Left ventricle myocardium inferior (tissue), 1 donor: ENCODE measurements at regions not wholly inside any gene's neighbourhood (a gene's known extent, or its start where the extent isn't known, plus 50 kb on each side); places are given as distances from the start of the nearest gene placed in this dataset.
A peak's percentile ranks its signal among the peaks of the same experiment; 100 is the strongest.

Source experiments
- DNase-seq: peaks from one replicate; pipeline ENCODE4 v3.0.0-alpha.2; 2020
- H3K27ac ChIP-seq: fragments of 200-600 bp; replicated peaks from 2 replicates; pipeline ENCODE4 v1.8.0; 2021
- H3K27me3 ChIP-seq: fragments of 200-600 bp; 2 replicates; pipeline ENCODE4 v1.8.0; 2021; ENCODE audit warnings: low read depth
- H3K36me3 ChIP-seq: fragments of 200-600 bp; 2 replicates; pipeline ENCODE4 v1.8.0; 2021
- H3K4me1 ChIP-seq: fragments of 200-600 bp; 2 replicates; pipeline ENCODE4 v1.8.0; 2021
- H3K4me3 ChIP-seq: fragments of 200-600 bp; 2 replicates; pipeline ENCODE4 v1.8.0; 2021; ENCODE audit warnings: mild to moderate bottlenecking, moderate library complexity
- H3K9me3 ChIP-seq: fragments of 200-600 bp; replicated peaks from 2 replicates; pipeline ENCODE4 v1.8.0; 2021
- CTCF ChIP-seq: fragments of 200-600 bp; IDR thresholded peaks from 2 replicates; pipeline ENCODE4 v1.8.0; 2021; ENCODE audit warnings: antibody characterized with exemption, mild to moderate bottlenecking, borderline replicate concordance
- intact Hi-C: fragments of 100-400 bp; cut with micrococcal nuclease; formaldehyde crosslinking; loops from one replicate; pipeline ENCODE4 v1.11.0; 2022
- donor health status: DM: no; HTN: yes; CAD: no; lungs with severe emphysema.

DNA sequence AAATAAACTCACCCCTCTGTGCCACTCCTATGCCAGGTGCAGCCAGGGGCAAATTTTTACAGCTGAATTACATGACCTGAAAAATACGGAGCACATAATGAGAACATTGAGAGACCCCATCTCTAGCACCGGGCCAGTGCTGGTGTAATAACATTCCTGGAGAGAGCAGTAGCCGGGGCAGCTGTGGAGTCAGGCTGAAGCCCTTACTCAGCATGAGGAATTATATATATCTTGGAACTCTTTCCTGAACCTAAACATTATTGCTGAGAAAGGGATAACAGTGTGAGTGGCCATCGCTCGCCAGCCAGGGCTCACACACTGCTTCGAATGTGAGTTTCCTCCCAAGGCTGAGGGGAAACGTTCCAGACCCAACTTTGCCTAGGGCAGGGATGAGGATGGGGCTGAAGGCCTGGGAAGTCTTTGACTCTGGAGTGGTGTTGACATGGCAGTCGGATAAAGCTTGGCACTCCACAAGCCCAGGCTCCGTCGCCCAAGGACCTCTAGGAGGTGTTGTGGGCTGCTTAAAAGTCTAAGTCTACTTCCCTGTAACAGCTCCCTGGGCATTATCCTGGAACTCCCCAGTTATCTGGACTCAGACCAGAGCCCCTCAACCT, 269.8 kb downstream of the CDC5L start:
- Histone ChIP-seq H3K4me1 (no peaks in the 10 kb centered on the region), H3K27ac (no peak overlapping the region), H3K9me3 (peaks cover 3% of the 10 kb centered on the region), H3K27me3 (peaks cover 55% of the 10 kb centered on the region), H3K4me3 (no peak overlapping the region), H3K36me3 (no peaks in the 10 kb centered on the region)
- peak; percentile 8 for TF ChIP-seq CTCF
- DNase-seq, result no peak
- intact Hi-C loops, result loop anchor here (5.0 kb wide), 1 partner anchor 1060 kb away; no protein-coding TSS in a partner anchor

DNA sequence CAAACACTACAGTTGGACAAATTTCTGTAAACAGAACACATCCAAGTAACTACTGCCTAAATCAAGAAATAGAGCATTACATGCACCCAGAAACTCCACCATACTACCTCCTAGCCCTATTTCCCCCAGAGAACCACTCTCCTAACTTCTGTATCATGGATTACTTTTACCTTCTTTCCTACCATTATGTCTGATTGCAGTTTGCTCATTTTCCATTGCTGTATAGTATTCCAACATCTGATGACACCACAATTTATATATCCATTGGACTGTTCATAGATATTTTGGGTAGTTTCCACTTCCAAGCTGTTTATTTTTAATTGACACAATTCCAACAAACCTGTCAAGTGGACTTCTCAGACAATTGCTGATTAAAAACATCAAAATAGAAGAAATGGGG, 271.1 kb downstream of the CDC5L start:
- intact Hi-C loops, result loop anchor here (5.0 kb wide), 1 partner anchor 1059 kb away; no protein-coding TSS in a partner anchor

DNA sequence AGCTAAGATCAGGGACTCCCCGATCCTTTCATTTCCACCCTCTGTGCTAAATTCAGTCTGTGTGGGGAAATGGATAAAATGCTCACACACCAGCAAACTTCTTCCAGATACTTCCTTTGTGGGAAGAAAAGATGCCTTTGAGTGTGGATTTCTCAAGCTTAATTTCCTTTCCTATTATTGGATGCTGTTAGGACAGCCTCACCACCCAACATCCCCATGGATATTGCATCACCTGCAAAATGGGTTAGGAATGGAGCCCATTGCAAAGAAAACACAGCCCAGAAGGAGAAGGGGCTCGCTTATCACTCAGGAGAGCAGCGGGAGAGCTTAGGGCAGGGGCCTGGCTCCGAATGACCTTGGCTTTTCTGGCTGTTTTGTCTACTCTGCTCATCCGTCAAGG, 272.2 kb downstream of the CDC5L start:
- Histone ChIP-seq H3K9me3 (peaks cover 3% of the 10 kb centered on the region), H3K4me1 (no peaks in the 10 kb centered on the region), H3K4me3 (no peak overlapping the region), H3K27me3 (peaks cover 58% of the 10 kb centered on the region), H3K27ac (no peak overlapping the region), H3K36me3 (no peaks in the 10 kb centered on the region)
- TF ChIP-seq CTCF, result no peak
- intact Hi-C loops, result loop anchor here (5.0 kb wide), 1 partner anchor 1058 kb away; no protein-coding TSS in a partner anchor
- DNase-seq, result no peak

More for the DNA sequence above, 271.1 kb downstream of the CDC5L start:
- Histone ChIP-seq H3K9me3 (peaks cover 3% of the 10 kb centered on the region), H3K4me1 (no peaks in the 10 kb centered on the region), H3K4me3 (no peak overlapping the region), H3K27me3 (peaks cover 58% of the 10 kb centered on the region), H3K36me3 (no peaks in the 10 kb centered on the region), H3K27ac (no peak overlapping the region)
- no peak for DNase-seq
- no peak for TF ChIP-seq CTCF

DNA sequence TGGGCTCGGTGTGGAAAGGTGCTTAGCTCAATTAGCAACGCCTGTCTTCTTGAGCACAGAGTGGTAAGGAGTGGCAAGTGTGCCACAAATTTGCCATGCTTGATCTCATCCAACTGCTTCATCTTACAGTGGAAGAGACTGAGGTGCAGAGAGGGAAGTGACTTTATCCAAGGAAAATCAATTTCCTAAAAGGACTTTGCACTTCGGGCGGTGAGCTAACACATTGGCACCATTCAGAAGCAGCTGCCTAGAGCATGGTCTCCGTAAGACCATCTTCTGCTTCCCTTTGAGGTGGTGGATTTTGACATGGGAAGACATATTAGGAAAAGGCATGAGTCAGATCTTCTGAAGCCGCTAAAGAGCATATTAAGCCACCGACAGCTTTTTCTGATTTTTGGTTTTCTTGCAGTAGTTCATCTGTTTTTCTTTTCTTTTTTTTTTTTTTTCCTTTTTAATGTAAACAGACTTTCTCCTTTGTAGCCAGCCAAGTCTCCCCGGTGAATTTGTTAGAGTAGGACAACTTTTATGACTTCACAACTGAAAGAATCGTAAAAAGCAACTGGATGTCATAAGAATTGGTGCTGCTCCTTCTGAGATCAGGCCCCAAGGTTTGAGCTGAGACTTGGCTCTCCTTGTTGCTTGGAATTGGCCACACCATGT, 273.2 kb downstream of the CDC5L start:
- Histone ChIP-seq H3K4me3 (no peak overlapping the region), H3K36me3 (no peaks in the 10 kb centered on the region), H3K9me3 (peaks cover 3% of the 10 kb centered on the region), H3K27ac (no peak overlapping the region), H3K4me1 (no peaks in the 10 kb centered on the region), H3K27me3 (peaks cover 63% of the 10 kb centered on the region)
- intact Hi-C loops, result no loop called here
- TF ChIP-seq CTCF, result no peak
- no peak for DNase-seq

GRCh38 chr6:44661221-44662008, 273.9 kb downstream of the CDC5L start:
- no peak for DNase-seq
- no peaks in the 10 kb centered on the region for H3K36me3 ChIP-seq
- H3K27ac ChIP-seq, result no peak overlapping the region
- intact Hi-C loops, result no loop called here
- H3K9me3 ChIP-seq, result peaks cover 3% of the 10 kb centered on the region
- H3K27me3 ChIP-seq, result peaks cover 67% of the 10 kb centered on the region
- no peaks in the 10 kb centered on the region for H3K4me1 ChIP-seq
- H3K4me3 ChIP-seq, result no peak overlapping the region
- TF ChIP-seq CTCF, result no peak
